ENCODE measurements at regions not wholly inside any gene's neighbourhood (a gene's known extent, or its start where the extent isn't known, plus 50 kb on each side); places are given as distances from the start of the nearest gene placed in this dataset.

- DNase-seq (ENCODE audit: low spot score) = no peak
- Histone ChIP-seq H3K27ac (no peak overlapping the region), H3K4me3 (no peak overlapping the region)
- TF ChIP-seq CTCF (IDR thresholded peaks at IDR 0.05) = no peak
Observed at GRCh38 chr15:32222716-32223115, 180.4 kb downstream of the GOLGA8K start.
